CD4-positive, alpha-beta T cell treated with Interleukin-21 for 1 hour (primary cell): ENCODE measurements at regions not wholly inside any gene's neighbourhood (a gene's known extent, or its start where the extent isn't known, plus 50 kb on each side); places are given as distances from the start of the nearest gene placed in this dataset.
A peak's percentile ranks its signal among the peaks of the same experiment; 100 is the strongest.
"Not testable (repeated sequence)": the region's sequence is repeated elsewhere in the genome, so short reads cannot be mapped to it uniquely, and the experiment has no call there.

Experiments used
- DNase-seq: peaks from one replicate; pipeline ENCODE4 v3.0.0-alpha.2; 2020

GRCh38 chr2:111406616-111407015 is 285.9 kb downstream of the BCL2L11 start:
- not testable (repeated sequence) for DNase-seq

- not testable (repeated sequence) for DNase-seq
Observed at GRCh38 chr2:111407632-111408194, 287.0 kb downstream of the BCL2L11 start.

GRCh38 chr2:111410868-111411406 is 290.2 kb downstream of the BCL2L11 start:
- not testable (repeated sequence) for DNase-seq

- not testable (repeated sequence) for DNase-seq
Observed at GRCh38 chr2:111411867-111412681, 291.4 kb downstream of the BCL2L11 start.

- DNase-seq = peak; percentile 36
Observed at GRCh38 chr2:111412841-111413650, 292.3 kb downstream of the BCL2L11 start.

- DNase-seq = not testable (repeated sequence)
Observed at GRCh38 chr2:111413950-111414349, 293.2 kb downstream of the BCL2L11 start.

- DNase-seq = not testable (repeated sequence)
Observed at GRCh38 chr2:111415765-111416743, 295.3 kb downstream of the BCL2L11 start.

- not testable (repeated sequence) for DNase-seq
Observed at GRCh38 chr2:111417026-111417425, 296.3 kb downstream of the BCL2L11 start.

- not testable (repeated sequence) for DNase-seq
Observed at GRCh38 chr2:111418091-111418875, 297.6 kb downstream of the BCL2L11 start.

- peak; percentile 24 for DNase-seq
Observed at GRCh38 chr2:111420074-111420473, 299.4 kb downstream of the BCL2L11 start.

GRCh38 chr2:111420835-111421234 is 300.1 kb downstream of the BCL2L11 start:
- DNase-seq = not testable (repeated sequence)

- not testable (repeated sequence) for DNase-seq
Observed at GRCh38 chr2:111421949-111422348, 301.2 kb downstream of the BCL2L11 start.

GRCh38 chr2:111422562-111422961 is 301.8 kb downstream of the BCL2L11 start:
- DNase-seq = not testable (repeated sequence)

- not testable (repeated sequence) for DNase-seq
Observed at GRCh38 chr2:111423184-111423583, 302.5 kb downstream of the BCL2L11 start.

GRCh38 chr2:111424176-111424575 is 303.5 kb downstream of the BCL2L11 start:
- not testable (repeated sequence) for DNase-seq

GRCh38 chr2:111424851-111425309 is 304.2 kb downstream of the BCL2L11 start:
- peak; percentile 66 for DNase-seq

- DNase-seq = peak; percentile 39
Observed at GRCh38 chr2:111425789-111426201, 305.1 kb downstream of the BCL2L11 start.

GRCh38 chr2:111427346-111427745 is 306.6 kb downstream of the BCL2L11 start:
- DNase-seq = not testable (repeated sequence)

GRCh38 chr2:111428915-111429314 is 308.2 kb downstream of the BCL2L11 start:
- not testable (repeated sequence) for DNase-seq

- not testable (repeated sequence) for DNase-seq
Observed at GRCh38 chr2:111429353-111429752, 308.6 kb downstream of the BCL2L11 start.
